A549 (cell line): ENCODE measurements at regions not wholly inside any gene's neighbourhood (a gene's known extent, or its start where the extent isn't known, plus 50 kb on each side); places are given as distances from the start of the nearest gene placed in this dataset.

ENCODE experiments used
- BHLHE40 ChIP-seq: IDR thresholded peaks from 2 replicates; pipeline ENCODE4 v1.6.1; 2012; ENCODE audit warnings: low read depth, low read length, inconsistent platforms
- CHD4 ChIP-seq: fragments of 200-600 bp; sonication (generic); IDR thresholded peaks from 2 replicates; pipeline ENCODE4 v1.6.1; 2016; ENCODE audit warnings: antibody characterized with exemption, mild to moderate bottlenecking, borderline replicate concordance
- CTCF ChIP-seq: fragments of >200 bp; sonication (Bioruptor Twin); formaldehyde crosslinking; IDR thresholded peaks from 3 replicates; pipeline ENCODE4 v1.5.1; 2016
- EP300 ChIP-seq, 2 experiments: fragments of >200 bp; sonication (Bioruptor Twin); formaldehyde crosslinking; IDR thresholded peaks; 2 replicates in 1 of 2; 3 replicates in 1 of 2; pipeline ENCODE4 v1.6.1; 2016 to 2017
- HDAC2 ChIP-seq: fragments of 200-600 bp; sonication (generic); IDR thresholded peaks from 2 replicates; pipeline ENCODE4 v1.6.1; 2016
- KDM1A ChIP-seq: fragments of 200-600 bp; sonication (generic); IDR thresholded peaks from 2 replicates; pipeline ENCODE4 v1.6.1; 2016; ENCODE audit warnings: low read depth, mild to moderate bottlenecking
- MAZ ChIP-seq: fragments of 150-350 bp; IDR thresholded peaks from 2 replicates; pipeline ENCODE4 v1.6.1; 2014; ENCODE audit warnings: antibody characterized with exemption, low read depth, low read length, borderline replicate concordance
- PHF8 ChIP-seq: fragments of 200-600 bp; sonication (generic); IDR thresholded peaks from 2 replicates; pipeline ENCODE4 v1.6.1; 2016; ENCODE audit warnings: low read depth, mild to moderate bottlenecking, antibody characterized with exemption, moderate library complexity, borderline replicate concordance
- SMC3 ChIP-seq: fragments of >200 bp; sonication (Bioruptor Twin); formaldehyde crosslinking; IDR thresholded peaks from 3 replicates; pipeline ENCODE4 v1.6.1; 2018; ENCODE audit warnings: inconsistent platforms
- TF ChIP-seq, protein P1 (sequence below): fragments of 450-650 bp; IDR thresholded peaks from 2 replicates; pipeline ENCODE4 v1.6.1; 2014; ENCODE audit warnings: antibody characterized with exemption

GRCh38 chr2:132366421-132367180 lies 50.0 kb upstream of the GPR39 start:
- TF ChIP-seq CTCF (no peak), EP300 (IDR thresholded peaks at IDR 0.05) (no peak), CHD4 (no peak), HDAC2 (no peak), SMC3 (no peak), PHF8 (no peak), KDM1A (no peak), BHLHE40 (no peak), MAZ (no peak)
- TF ChIP-seq, protein P1, sequence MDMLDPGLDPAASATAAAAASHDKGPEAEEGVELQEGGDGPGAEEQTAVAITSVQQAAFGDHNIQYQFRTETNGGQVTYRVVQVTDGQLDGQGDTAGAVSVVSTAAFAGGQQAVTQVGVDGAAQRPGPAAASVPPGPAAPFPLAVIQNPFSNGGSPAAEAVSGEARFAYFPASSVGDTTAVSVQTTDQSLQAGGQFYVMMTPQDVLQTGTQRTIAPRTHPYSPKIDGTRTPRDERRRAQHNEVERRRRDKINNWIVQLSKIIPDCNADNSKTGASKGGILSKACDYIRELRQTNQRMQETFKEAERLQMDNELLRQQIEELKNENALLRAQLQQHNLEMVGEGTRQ = no peak
